GM23338 (cell line): ENCODE measurements at regions not wholly inside any gene's neighbourhood (a gene's known extent, or its start where the extent isn't known, plus 50 kb on each side); places are given as distances from the start of the nearest gene placed in this dataset.

ENCODE experiments used
- ATAC-seq: fragments of 200-7000 bp; cut with Tn5 transposase; 3 replicates; pipeline ENCODE4 v1.9.1; 2020
- DNase-seq: peaks from one replicate; pipeline ENCODE4 v3.0.0-alpha.2; 2015; ENCODE audit warnings: low spot score
- H2AFZ ChIP-seq: fragments of 200-600 bp; sonication (generic); 2 replicates; pipeline ENCODE4 v1.8.0; 2016; ENCODE audit warnings: antibody characterized with exemption, mild to moderate bottlenecking, moderate library complexity
- H3F3A ChIP-seq: fragments of 200-600 bp; sonication (generic); replicated peaks from 2 replicates; pipeline ENCODE4 v1.8.0; 2017; ENCODE audit warnings: antibody characterized with exemption, mixed run types, low read depth
- H3K27ac ChIP-seq: fragments of 200-600 bp; sonication (generic); 2 replicates; pipeline ENCODE4 v1.6.1; 2016; ENCODE audit warnings: low read depth
- H3K27me3 ChIP-seq: fragments of 200-600 bp; sonication (generic); 2 replicates; pipeline ENCODE4 v1.8.0; 2016; ENCODE audit warnings: mild to moderate bottlenecking, mixed run types, moderate library complexity; ENCODE audit not compliant: insufficient read depth
- H3K36me3 ChIP-seq: fragments of 200-600 bp; sonication (generic); 2 replicates; pipeline ENCODE4 v1.8.0; 2016; ENCODE audit warnings: mild to moderate bottlenecking; ENCODE audit not compliant: insufficient read depth
- H3K4me1 ChIP-seq: fragments of 200-600 bp; sonication (generic); 2 replicates; pipeline ENCODE4 v1.8.0; 2016; ENCODE audit warnings: mild to moderate bottlenecking, moderate library complexity; ENCODE audit not compliant: insufficient read depth
- H3K4me2 ChIP-seq: fragments of 200-600 bp; sonication (generic); 2 replicates; pipeline ENCODE4 v1.7.1; 2017; ENCODE audit warnings: mixed run types
- H3K4me3 ChIP-seq: fragments of 200-600 bp; sonication (generic); 2 replicates; pipeline ENCODE4 v1.6.1; 2016; ENCODE audit warnings: mixed run types
- H3K79me2 ChIP-seq: fragments of 200-600 bp; sonication (generic); replicated peaks from 2 replicates; pipeline ENCODE4 v1.8.0; 2017; ENCODE audit warnings: mild to moderate bottlenecking; ENCODE audit not compliant: insufficient read depth
- H3K9me2 ChIP-seq: fragments of 200-600 bp; sonication (generic); 2 replicates; pipeline ENCODE4 v1.8.0; 2017; ENCODE audit not compliant: insufficient read depth
- H4K20me1 ChIP-seq: fragments of 200-600 bp; sonication (generic); replicated peaks from 2 replicates; pipeline ENCODE4 v1.8.0; 2017; ENCODE audit warnings: mild to moderate bottlenecking; ENCODE audit not compliant: insufficient read depth
- H3K27ac Mint-ChIP-seq: 2 replicates; pipeline ENCODE4 v1.8.0; 2020; ENCODE audit warnings: inconsistent platforms, mild to moderate bottlenecking, moderate library complexity, mixed read lengths
- H3K27me3 Mint-ChIP-seq: 3 replicates; pipeline ENCODE4 v1.8.0; 2022; ENCODE audit warnings: low read depth, mild to moderate bottlenecking, moderate library complexity, mixed read lengths, inconsistent platforms; ENCODE audit not compliant: insufficient read depth, poor library complexity
- H3K36me3 Mint-ChIP-seq: 3 replicates; pipeline ENCODE4 v1.8.0; 2021; ENCODE audit warnings: low read depth, mild to moderate bottlenecking, inconsistent platforms, moderate library complexity, mixed read lengths
- H3K4me1 Mint-ChIP-seq: 3 replicates; pipeline ENCODE4 v1.8.0; 2020; ENCODE audit warnings: mild to moderate bottlenecking, inconsistent platforms, mixed read lengths
- H3K4me3 Mint-ChIP-seq: 3 replicates; pipeline ENCODE4 v1.8.0; 2021; ENCODE audit warnings: moderate library complexity, mild to moderate bottlenecking, inconsistent platforms, mixed read lengths
- H3K9me3 Mint-ChIP-seq: 3 replicates; pipeline ENCODE4 v1.8.0; 2020; ENCODE audit warnings: moderate library complexity, mild to moderate bottlenecking, inconsistent platforms, mixed read lengths
- CREB1 ChIP-seq: fragments of 250-450 bp; sonication (Bioruptor Pico); IDR thresholded peaks from 2 replicates; pipeline ENCODE4 v1.5.0; 2020; ENCODE audit warnings: low read depth, mild to moderate bottlenecking, moderate library complexity
- EZH2 ChIP-seq: fragments of 200-600 bp; sonication (generic); IDR thresholded peaks from one replicate; pipeline ENCODE4 v1.8.0; 2017; ENCODE audit warnings: antibody characterized with exemption, mild to moderate bottlenecking, low read depth; ENCODE audit not compliant: unreplicated experiment
- EZH2phosphoT487 ChIP-seq: fragments of 200-600 bp; sonication (generic); IDR thresholded peaks from one replicate; pipeline ENCODE4 v1.8.1; 2018; ENCODE audit warnings: antibody characterized with exemption; ENCODE audit not compliant: unreplicated experiment
- JUNB ChIP-seq: IDR thresholded peaks from one replicate; pipeline ENCODE4 v1.6.1; 2016; ENCODE audit warnings: antibody characterized with exemption; ENCODE audit not compliant: unreplicated experiment
- NANOG ChIP-seq: IDR thresholded peaks from 2 replicates; pipeline ENCODE4 v1.6.1; 2016; ENCODE audit warnings: antibody characterized with exemption, borderline replicate concordance
- POLR2AphosphoS5 ChIP-seq: IDR thresholded peaks from 2 replicates; pipeline ENCODE4 v1.6.1; 2016; ENCODE audit warnings: antibody characterized with exemption, low read depth
- STAT1 ChIP-seq: IDR thresholded peaks from one replicate; pipeline ENCODE4 v1.6.1; 2016; ENCODE audit warnings: antibody characterized with exemption; ENCODE audit not compliant: unreplicated experiment
- ZNF114 ChIP-seq: fragments of 250-450 bp; sonication (Bioruptor Pico); IDR thresholded peaks from 2 replicates; pipeline ENCODE4 v1.5.0; 2020; ENCODE audit warnings: mild to moderate bottlenecking, moderate library complexity
- ZNF331 ChIP-seq: fragments of 250-450 bp; sonication (Bioruptor Pico); IDR thresholded peaks from 2 replicates; pipeline ENCODE4 v1.5.0; 2020; ENCODE audit warnings: low read depth, mild to moderate bottlenecking, moderate library complexity
- TF ChIP-seq, protein P1 (sequence below): IDR thresholded peaks from one replicate; pipeline ENCODE4 v1.6.1; 2018; ENCODE audit warnings: antibody characterized with exemption; ENCODE audit not compliant: unreplicated experiment
- TF ChIP-seq, protein P2 (sequence below): fragments of 250-450 bp; sonication (Bioruptor Pico); IDR thresholded peaks from 2 replicates; pipeline ENCODE4 v1.5.0; 2020; ENCODE audit warnings: mild to moderate bottlenecking, moderate library complexity
- TF ChIP-seq, protein P3 (sequence below), 2 experiments: fragments of 200-600 bp in 1 of 2; sonication (generic) in 1 of 2; conservative IDR thresholded peaks; 2 replicates each; pipeline versions ENCODE4 v1.5.1 to v1.6.1; 2016 to 2017; ENCODE audit warnings: antibody characterized with exemption in 2 of 2, low read depth in 2 of 2, mild to moderate bottlenecking in 2 of 2, moderate library complexity in 1 of 2
- TF ChIP-seq, protein P4 (sequence below): IDR thresholded peaks from 2 replicates; pipeline ENCODE4 v1.6.1; 2016; ENCODE audit warnings: antibody characterized with exemption

DNA sequence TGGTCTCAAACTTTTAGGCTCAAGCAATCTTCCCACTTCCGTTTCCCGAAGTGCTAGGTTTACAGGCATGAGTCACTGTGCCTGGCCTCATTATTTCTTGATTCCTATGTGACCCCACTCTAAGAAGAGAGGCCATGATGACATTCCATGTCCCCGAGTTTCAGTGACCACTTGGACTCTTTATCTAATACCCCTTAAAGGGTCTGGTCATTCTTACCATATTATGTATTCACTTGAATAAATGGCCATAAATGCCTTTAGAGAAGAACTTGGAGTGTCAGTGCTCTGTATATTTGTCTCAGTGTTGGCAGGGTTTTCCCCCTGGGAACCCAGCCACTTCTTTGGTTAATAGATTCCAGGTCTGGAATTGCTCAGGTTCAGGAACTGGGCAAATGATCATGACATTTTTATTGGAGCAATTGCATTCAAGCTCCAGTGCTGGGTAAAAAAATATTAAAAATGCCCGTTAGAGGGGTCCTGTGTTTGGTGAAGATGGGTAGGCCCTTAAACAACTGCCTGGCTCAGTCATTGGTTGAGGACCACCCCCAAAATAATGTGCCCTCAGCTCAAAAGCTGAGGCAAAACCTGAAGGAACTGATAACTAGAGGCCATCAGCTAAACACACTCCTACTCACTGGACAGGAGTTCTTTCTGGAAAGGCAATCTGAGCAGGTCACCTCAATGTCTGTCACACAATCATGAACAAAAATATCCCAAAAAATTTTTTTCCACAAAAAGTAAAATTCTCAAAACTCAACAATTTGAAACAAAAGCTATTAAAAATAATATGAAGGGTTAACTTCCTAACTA, 186.6 kb upstream of the ZNF608 start:
- Histone ChIP-seq H4K20me1 (no peaks in the 10 kb centered on the region), H3K79me2 (no peaks in the 10 kb centered on the region), H3K27me3 (no peaks in the 10 kb centered on the region), H3K4me1 (no peaks in the 10 kb centered on the region), H3K27ac (no peak overlapping the region), H3K36me3 (no peaks in the 10 kb centered on the region), H3F3A (no peaks in the 10 kb centered on the region), H3K4me2 (no peak overlapping the region), H2AFZ (no peak overlapping the region), H3K9me2 (peaks cover 7% of the 10 kb centered on the region; the same call in 1 of the 2 replicates), H3K4me3 (no peak overlapping the region)
- TF ChIP-seq, protein P1, sequence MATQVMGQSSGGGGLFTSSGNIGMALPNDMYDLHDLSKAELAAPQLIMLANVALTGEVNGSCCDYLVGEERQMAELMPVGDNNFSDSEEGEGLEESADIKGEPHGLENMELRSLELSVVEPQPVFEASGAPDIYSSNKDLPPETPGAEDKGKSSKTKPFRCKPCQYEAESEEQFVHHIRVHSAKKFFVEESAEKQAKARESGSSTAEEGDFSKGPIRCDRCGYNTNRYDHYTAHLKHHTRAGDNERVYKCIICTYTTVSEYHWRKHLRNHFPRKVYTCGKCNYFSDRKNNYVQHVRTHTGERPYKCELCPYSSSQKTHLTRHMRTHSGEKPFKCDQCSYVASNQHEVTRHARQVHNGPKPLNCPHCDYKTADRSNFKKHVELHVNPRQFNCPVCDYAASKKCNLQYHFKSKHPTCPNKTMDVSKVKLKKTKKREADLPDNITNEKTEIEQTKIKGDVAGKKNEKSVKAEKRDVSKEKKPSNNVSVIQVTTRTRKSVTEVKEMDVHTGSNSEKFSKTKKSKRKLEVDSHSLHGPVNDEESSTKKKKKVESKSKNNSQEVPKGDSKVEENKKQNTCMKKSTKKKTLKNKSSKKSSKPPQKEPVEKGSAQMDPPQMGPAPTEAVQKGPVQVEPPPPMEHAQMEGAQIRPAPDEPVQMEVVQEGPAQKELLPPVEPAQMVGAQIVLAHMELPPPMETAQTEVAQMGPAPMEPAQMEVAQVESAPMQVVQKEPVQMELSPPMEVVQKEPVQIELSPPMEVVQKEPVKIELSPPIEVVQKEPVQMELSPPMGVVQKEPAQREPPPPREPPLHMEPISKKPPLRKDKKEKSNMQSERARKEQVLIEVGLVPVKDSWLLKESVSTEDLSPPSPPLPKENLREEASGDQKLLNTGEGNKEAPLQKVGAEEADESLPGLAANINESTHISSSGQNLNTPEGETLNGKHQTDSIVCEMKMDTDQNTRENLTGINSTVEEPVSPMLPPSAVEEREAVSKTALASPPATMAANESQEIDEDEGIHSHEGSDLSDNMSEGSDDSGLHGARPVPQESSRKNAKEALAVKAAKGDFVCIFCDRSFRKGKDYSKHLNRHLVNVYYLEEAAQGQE: no peak
- TF ChIP-seq, protein P2, sequence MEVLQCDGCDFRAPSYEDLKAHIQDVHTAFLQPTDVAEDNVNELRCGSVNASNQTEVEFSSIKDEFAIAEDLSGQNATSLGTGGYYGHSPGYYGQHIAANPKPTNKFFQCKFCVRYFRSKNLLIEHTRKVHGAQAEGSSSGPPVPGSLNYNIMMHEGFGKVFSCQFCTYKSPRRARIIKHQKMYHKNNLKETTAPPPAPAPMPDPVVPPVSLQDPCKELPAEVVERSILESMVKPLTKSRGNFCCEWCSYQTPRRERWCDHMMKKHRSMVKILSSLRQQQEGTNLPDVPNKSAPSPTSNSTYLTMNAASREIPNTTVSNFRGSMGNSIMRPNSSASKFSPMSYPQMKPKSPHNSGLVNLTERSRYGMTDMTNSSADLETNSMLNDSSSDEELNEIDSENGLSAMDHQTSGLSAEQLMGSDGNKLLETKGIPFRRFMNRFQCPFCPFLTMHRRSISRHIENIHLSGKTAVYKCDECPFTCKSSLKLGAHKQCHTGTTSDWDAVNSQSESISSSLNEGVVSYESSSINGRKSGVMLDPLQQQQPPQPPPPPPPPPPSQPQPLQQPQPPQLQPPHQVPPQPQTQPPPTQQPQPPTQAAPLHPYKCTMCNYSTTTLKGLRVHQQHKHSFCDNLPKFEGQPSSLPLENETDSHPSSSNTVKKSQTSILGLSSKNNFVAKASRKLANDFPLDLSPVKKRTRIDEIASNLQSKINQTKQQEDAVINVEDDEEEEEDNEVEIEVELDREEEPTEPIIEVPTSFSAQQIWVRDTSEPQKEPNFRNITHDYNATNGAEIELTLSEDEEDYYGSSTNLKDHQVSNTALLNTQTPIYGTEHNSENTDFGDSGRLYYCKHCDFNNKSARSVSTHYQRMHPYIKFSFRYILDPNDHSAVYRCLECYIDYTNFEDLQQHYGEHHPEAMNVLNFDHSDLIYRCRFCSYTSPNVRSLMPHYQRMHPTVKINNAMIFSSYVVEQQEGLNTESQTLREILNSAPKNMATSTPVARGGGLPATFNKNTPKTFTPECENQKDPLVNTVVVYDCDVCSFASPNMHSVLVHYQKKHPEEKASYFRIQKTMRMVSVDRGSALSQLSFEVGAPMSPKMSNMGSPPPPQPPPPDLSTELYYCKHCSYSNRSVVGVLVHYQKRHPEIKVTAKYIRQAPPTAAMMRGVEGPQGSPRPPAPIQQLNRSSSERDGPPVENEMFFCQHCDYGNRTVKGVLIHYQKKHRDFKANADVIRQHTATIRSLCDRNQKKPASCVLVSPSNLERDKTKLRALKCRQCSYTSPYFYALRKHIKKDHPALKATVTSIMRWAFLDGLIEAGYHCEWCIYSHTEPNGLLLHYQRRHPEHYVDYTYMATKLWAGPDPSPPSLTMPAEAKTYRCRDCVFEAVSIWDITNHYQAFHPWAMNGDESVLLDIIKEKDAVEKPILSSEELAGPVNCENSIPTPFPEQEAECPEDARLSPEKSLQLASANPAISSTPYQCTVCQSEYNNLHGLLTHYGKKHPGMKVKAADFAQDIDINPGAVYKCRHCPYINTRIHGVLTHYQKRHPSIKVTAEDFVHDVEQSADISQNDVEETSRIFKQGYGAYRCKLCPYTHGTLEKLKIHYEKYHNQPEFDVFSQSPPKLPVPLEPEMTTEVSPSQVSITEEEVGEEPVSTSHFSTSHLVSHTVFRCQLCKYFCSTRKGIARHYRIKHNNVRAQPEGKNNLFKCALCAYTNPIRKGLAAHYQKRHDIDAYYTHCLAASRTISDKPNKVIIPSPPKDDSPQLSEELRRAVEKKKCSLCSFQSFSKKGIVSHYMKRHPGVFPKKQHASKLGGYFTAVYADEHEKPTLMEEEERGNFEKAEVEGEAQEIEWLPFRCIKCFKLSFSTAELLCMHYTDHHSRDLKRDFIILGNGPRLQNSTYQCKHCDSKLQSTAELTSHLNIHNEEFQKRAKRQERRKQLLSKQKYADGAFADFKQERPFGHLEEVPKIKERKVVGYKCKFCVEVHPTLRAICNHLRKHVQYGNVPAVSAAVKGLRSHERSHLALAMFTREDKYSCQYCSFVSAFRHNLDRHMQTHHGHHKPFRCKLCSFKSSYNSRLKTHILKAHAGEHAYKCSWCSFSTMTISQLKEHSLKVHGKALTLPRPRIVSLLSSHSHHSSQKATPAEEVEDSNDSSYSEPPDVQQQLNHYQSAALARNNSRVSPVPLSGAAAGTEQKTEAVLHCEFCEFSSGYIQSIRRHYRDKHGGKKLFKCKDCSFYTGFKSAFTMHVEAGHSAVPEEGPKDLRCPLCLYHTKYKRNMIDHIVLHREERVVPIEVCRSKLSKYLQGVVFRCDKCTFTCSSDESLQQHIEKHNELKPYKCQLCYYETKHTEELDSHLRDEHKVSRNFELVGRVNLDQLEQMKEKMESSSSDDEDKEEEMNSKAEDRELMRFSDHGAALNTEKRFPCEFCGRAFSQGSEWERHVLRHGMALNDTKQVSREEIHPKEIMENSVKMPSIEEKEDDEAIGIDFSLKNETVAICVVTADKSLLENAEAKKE: no peak
- no peak for TF ChIP-seq NANOG
- TF ChIP-seq ZNF114 (CRISPR knock-in tag): no peak
- TF ChIP-seq EZH2phosphoT487: no peak
- TF ChIP-seq, protein P3, sequence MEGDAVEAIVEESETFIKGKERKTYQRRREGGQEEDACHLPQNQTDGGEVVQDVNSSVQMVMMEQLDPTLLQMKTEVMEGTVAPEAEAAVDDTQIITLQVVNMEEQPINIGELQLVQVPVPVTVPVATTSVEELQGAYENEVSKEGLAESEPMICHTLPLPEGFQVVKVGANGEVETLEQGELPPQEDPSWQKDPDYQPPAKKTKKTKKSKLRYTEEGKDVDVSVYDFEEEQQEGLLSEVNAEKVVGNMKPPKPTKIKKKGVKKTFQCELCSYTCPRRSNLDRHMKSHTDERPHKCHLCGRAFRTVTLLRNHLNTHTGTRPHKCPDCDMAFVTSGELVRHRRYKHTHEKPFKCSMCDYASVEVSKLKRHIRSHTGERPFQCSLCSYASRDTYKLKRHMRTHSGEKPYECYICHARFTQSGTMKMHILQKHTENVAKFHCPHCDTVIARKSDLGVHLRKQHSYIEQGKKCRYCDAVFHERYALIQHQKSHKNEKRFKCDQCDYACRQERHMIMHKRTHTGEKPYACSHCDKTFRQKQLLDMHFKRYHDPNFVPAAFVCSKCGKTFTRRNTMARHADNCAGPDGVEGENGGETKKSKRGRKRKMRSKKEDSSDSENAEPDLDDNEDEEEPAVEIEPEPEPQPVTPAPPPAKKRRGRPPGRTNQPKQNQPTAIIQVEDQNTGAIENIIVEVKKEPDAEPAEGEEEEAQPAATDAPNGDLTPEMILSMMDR (conservative IDR thresholded peaks at IDR 0.05; ENCODE audit: low read depth in 2 of 2): no peak
- no peak for TF ChIP-seq STAT1
- no peak for TF ChIP-seq JUNB
- TF ChIP-seq ZNF331 (CRISPR knock-in tag): no peak
- no peak for TF ChIP-seq CREB1 (CRISPR knock-in tag)
- TF ChIP-seq POLR2AphosphoS5: no peak
- no peak for TF ChIP-seq EZH2
- TF ChIP-seq, protein P4, sequence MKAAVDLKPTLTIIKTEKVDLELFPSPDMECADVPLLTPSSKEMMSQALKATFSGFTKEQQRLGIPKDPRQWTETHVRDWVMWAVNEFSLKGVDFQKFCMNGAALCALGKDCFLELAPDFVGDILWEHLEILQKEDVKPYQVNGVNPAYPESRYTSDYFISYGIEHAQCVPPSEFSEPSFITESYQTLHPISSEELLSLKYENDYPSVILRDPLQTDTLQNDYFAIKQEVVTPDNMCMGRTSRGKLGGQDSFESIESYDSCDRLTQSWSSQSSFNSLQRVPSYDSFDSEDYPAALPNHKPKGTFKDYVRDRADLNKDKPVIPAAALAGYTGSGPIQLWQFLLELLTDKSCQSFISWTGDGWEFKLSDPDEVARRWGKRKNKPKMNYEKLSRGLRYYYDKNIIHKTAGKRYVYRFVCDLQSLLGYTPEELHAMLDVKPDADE: no peak
- no peaks in the 10 kb centered on the region for H3K9me3 Mint-ChIP-seq
- H3K4me1 Mint-ChIP-seq: peaks cover 3% of the 10 kb centered on the region; the same call in 1 of the 3 replicates
- ATAC-seq: no peak
- peaks cover 3% of the 10 kb centered on the region for H3K27me3 Mint-ChIP-seq
- H3K36me3 Mint-ChIP-seq: 0 out of 3 replicates have a peak, but pooled peaks cover 3% of the 10 kb centered on the region
- no peak for DNase-seq
- no peak overlapping the region for H3K27ac Mint-ChIP-seq
- H3K4me3 Mint-ChIP-seq: no peak overlapping the region
